ENCODE measurements at regions not wholly inside any gene's neighbourhood (a gene's known extent, or its start where the extent isn't known, plus 50 kb on each side); places are given as distances from the start of the nearest gene placed in this dataset.

DNA sequence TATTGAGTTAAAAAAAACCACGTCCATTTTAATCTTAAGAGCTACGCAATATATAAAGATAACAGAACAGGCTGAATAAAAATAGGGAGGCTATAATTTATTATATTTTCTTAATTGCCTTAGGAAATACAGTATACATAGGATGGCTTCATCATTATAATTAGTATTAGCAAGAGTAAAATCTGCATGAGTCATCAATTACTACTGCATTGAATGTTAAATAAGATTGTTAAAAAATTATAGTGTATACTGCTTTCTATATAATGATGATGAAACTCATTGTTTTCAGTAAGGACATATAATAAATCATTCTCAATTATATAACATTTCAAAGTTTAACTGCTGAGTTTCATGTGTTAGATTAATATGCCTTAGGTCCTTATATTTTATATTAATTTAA lies 133.4 kb upstream of the GRID2 start:
- Histone ChIP-seq H3K9me3 (replicated peaks) (no peaks in the 10 kb centered on the region), H3K36me3 (no peaks in the 10 kb centered on the region), H3K27ac (no peak overlapping the region), H3K4me3 (no peak overlapping the region), H3K4me1 (no peaks in the 10 kb centered on the region), H3K27me3 (no peaks in the 10 kb centered on the region)
- DNase-seq = no peak

DNA sequence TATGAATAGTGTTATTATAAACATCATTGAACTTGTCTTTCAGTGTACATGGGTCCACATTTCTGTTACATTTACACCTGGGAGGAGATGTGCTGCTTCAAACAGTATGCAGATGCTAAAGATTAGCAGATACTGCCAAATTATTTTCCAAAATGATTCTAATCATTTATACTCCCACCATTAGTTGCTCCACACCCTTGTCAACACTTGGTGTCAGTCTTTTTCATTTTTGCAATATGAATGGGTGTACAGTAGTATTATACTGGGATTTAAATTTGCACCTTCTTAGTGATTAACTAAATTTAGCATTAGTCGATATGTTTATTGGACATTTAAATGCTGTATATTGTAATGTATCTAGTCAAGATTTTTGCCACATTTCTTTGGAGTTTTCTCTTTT lies 131.6 kb upstream of the GRID2 start:
- no peak for DNase-seq

DNA sequence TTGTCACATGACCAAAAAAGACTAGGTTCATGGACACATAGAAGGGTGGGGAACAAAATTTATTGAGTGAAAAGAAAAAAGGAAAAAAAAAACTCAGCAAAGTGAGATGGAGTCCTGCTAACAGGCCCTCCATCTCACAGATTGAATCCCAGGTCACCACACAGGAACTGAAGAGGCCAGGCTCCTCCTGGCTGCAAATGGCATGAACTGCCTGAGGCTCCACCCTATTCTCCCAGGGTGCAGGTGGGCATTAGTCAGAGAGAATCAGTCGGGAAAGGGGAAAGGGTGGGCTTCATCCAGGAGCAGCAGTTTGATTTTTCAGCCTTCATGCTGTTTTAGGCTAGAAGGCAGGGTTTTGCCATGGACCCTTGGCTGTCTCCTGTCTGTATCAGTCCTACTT lies 128.5 kb upstream of the GRID2 start:
- Histone ChIP-seq H3K36me3 (no peaks in the 10 kb centered on the region), H3K9me3 (replicated peaks) (no peaks in the 10 kb centered on the region), H3K4me3 (no peak overlapping the region), H3K4me1 (no peaks in the 10 kb centered on the region), H3K27ac (no peak overlapping the region), H3K27me3 (no peaks in the 10 kb centered on the region)
- peak in 1 of 2 experiments; percentile 6 for DNase-seq

More for the DNA sequence above, 131.6 kb upstream of the GRID2 start:
- Histone ChIP-seq H3K4me3 (no peak overlapping the region), H3K4me1 (no peaks in the 10 kb centered on the region), H3K27me3 (no peaks in the 10 kb centered on the region), H3K27ac (no peak overlapping the region), H3K36me3 (no peaks in the 10 kb centered on the region), H3K9me3 (replicated peaks) (no peaks in the 10 kb centered on the region)

DNA sequence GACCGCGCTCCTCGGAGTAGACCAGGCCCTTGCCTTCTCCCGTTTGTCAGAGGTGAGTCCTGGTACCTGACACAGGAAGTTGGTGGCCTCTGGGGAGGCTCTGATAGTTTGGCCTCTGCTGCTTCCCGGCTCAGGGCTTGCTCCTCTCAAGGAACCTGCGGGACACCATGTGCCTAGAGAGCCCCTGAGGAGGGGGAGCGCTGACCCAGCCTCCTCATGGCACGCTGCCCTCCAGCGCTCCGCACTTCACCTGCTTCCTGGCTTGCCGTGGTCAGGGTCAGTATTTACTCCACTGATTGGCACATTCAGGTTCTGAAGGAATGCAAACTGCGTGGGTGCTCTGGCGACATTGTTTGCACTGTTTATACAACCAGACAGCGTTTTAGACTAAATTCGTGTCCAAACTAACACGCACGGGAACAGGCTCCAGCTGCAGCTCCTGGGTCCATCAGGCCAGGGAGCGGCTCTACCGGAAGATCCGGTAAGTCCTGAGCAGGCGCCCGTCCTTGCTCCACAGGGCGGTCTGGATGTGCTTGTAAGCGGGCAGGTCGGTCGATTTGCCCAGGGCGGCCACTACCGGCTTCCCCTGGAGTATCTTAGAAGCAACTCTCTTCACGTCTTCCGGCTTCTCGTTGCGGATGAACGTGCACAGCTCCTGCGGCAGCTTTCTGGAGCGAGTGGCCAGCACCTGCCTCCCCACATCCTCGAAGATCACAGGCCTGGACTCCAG lies 121.6 kb upstream of the GRID2 start:
- no peak for DNase-seq
- Histone ChIP-seq H3K36me3 (no peaks in the 10 kb centered on the region), H3K9me3 (replicated peaks) (no peaks in the 10 kb centered on the region), H3K4me3 (no peak overlapping the region), H3K4me1 (no peaks in the 10 kb centered on the region), H3K27me3 (no peaks in the 10 kb centered on the region), H3K27ac (no peak overlapping the region)

DNA sequence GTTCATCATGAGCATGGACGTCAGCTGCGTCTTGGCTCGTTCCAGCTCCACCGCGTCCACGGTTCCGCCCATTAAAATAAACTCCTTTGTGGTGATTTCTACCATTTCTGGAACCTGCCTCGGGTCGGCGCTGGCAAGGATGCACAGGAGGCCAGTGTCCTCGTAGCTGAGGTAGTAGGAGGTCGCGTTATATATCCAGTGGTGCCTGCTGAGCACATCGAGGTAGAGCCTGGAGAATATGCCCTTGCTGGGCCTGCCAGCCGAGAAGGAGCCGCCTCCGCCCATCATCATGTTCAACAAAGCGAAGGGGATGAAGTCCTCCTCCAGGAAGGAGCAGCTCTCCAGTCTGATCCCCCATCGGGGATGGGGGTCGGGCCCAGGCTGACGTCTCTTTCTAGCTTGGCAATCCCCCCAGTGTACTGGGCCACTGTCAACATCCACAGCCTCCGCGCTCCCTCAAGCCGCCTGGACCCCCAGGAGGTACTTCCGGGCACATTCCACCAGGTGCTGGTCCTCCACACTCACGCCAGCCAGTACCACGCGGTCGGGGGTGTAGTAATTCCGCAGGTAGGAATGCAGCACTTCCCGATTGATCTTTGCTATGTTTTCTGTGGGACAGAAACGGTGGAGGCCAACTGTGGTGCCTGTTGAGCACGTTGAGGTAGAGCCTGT lies 120.9 kb upstream of the GRID2 start:
- DNase-seq = no peak
- H3K36me3 ChIP-seq = no peaks in the 10 kb centered on the region
- H3K9me3 ChIP-seq (replicated peaks) = no peaks in the 10 kb centered on the region
- no peak overlapping the region for H3K4me3 ChIP-seq
- no peaks in the 10 kb centered on the region for H3K4me1 ChIP-seq
- H3K27me3 ChIP-seq = no peaks in the 10 kb centered on the region
- H3K27ac ChIP-seq = no peak overlapping the region

DNA sequence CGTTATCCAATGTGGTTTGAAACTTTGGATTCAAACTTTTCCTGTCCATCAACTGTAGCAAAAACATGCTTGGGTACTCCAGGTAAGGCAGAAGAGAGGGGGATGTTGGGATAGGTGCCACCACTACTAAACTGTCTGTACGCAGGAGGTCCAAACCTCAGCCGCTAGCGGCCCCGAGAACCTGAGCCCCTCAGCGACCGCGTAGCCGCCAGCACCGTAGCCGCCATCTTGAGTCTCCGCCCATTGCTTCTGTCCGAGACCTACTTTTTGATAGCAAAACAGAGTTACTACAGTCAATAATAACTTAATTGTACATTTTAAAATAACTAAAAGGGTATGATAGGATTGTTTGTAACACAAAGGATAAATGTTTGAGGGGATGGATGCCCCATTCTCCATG lies 119.9 kb upstream of the GRID2 start:
- no peak for DNase-seq
- no peaks in the 10 kb centered on the region for H3K27me3 ChIP-seq

DNA sequence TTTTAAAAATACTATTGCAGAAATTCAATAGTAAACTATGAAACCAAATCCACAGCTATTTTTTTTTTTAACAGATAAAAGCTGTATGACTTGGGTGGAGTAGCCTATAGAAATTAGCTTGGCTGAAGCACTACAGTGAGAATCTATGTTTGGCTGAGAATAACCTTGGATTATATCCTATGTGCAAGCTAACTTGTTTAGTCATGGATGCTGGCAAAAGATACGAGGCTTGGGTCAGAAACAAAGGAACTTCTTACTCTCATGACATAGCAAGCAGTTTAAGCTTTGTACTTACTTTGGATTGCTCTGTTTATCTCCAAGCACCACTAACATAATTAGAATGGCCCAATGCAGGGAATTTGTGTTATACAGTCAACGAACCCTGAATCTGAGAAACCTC lies 119.2 kb upstream of the GRID2 start:
- no peaks in the 10 kb centered on the region for H3K36me3 ChIP-seq
- no peaks in the 10 kb centered on the region for H3K27me3 ChIP-seq
- no peak overlapping the region for H3K27ac ChIP-seq
- H3K9me3 ChIP-seq (replicated peaks) = no peaks in the 10 kb centered on the region
- H3K4me1 ChIP-seq = no peaks in the 10 kb centered on the region
- DNase-seq = no peak
- no peak overlapping the region for H3K4me3 ChIP-seq

More for the DNA sequence above, 119.9 kb upstream of the GRID2 start:
- Histone ChIP-seq H3K4me3 (no peak overlapping the region), H3K9me3 (replicated peaks) (no peaks in the 10 kb centered on the region), H3K36me3 (no peaks in the 10 kb centered on the region), H3K4me1 (no peaks in the 10 kb centered on the region), H3K27ac (no peak overlapping the region)

DNA sequence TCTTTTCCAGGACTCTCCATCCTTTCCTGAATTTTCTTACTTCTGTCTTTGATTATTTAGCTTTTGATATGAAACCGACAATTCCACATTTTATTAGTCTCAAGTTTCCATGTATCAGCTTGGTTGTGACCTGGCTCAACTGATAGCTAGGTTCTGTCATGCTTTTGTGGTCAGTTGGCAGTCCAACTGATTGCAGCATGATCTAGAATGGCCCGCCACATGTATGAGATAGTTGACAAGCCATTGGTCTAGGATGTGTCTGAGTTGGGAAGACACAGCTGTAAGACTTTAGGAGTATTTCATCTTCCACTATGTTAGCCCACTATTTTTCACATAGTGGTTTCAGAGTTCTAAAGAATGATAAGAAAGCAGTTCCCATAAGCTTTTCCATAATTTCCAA lies 117.5 kb upstream of the GRID2 start:
- no peaks in the 10 kb centered on the region for H3K4me1 ChIP-seq
- no peak overlapping the region for H3K4me3 ChIP-seq
- no peak overlapping the region for H3K27ac ChIP-seq
- H3K9me3 ChIP-seq (replicated peaks) = no peaks in the 10 kb centered on the region
- H3K36me3 ChIP-seq = no peaks in the 10 kb centered on the region
- DNase-seq = no peak
- no peaks in the 10 kb centered on the region for H3K27me3 ChIP-seq

DNA sequence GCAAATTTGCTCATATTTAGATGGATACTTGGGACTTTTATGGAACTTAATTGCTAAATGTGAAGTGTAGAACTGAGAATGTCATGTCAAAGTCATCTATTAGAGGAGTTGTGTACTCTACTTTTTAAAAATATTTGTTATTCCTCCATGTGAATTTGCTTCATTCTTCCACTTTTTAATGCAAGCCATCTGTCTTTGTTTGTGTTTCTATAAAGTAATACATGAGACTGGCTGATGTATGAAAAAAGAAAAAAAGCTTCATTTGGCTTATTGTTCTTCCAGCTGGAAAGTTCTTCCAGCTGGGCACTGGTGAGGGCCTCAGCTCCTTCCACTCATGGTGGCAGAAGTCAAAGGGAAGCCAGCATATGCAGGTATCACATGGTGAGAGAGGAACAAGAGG lies 114.6 kb upstream of the GRID2 start:
- Histone ChIP-seq H3K36me3 (no peaks in the 10 kb centered on the region), H3K4me1 (no peaks in the 10 kb centered on the region), H3K27ac (no peak overlapping the region), H3K27me3 (no peaks in the 10 kb centered on the region), H3K4me3 (no peak overlapping the region), H3K9me3 (replicated peaks) (no peaks in the 10 kb centered on the region)
- DNase-seq = no peak

DNA sequence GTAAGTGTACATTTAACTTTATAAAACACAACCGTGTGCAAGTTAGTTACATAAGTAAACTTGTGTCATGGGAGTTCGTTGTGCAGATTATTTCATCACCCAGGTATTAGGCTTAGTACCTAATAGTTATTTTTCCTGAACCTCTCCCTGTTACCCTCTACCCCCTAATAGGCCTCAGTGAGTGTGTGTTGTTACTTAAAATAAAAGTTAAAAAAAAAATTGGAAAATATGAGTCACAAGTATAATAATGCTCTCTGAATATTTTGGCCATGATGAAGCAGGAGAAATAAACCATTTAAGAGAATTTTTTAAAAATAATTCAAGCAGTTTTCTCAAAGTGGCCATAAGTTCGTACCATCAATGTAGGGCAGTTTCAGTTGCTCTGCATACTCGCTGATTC lies 105.1 kb upstream of the GRID2 start:
- no peak overlapping the region for H3K4me3 ChIP-seq
- H3K4me1 ChIP-seq = no peaks in the 10 kb centered on the region
- no peaks in the 10 kb centered on the region for H3K36me3 ChIP-seq
- no peak overlapping the region for H3K27ac ChIP-seq
- H3K9me3 ChIP-seq (replicated peaks) = no peaks in the 10 kb centered on the region
- DNase-seq = no peak
- H3K27me3 ChIP-seq = no peaks in the 10 kb centered on the region

DNA sequence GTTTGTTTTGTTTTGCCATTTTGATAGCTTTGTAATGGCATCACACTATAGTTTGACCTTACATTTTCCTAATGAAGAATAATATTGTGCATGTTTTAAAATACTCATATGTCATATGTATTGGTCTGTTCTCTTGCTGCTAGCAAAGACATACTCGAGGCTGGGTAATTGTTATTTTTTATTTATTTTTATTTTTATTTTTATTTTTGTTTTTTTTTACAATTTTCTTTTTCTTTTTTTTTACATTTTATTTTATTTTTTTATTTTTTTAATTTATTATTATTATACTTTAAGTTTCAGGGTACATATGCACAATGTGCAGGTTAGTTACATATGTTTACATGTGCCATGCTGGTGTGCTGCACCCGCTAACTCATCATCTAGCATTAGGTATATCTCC lies 104.6 kb upstream of the GRID2 start:
- DNase-seq = no peak
- no peaks in the 10 kb centered on the region for H3K9me3 ChIP-seq (replicated peaks)
- no peak overlapping the region for H3K4me3 ChIP-seq
- no peaks in the 10 kb centered on the region for H3K36me3 ChIP-seq
- no peaks in the 10 kb centered on the region for H3K4me1 ChIP-seq
- no peaks in the 10 kb centered on the region for H3K27me3 ChIP-seq
- no peak overlapping the region for H3K27ac ChIP-seq

DNA sequence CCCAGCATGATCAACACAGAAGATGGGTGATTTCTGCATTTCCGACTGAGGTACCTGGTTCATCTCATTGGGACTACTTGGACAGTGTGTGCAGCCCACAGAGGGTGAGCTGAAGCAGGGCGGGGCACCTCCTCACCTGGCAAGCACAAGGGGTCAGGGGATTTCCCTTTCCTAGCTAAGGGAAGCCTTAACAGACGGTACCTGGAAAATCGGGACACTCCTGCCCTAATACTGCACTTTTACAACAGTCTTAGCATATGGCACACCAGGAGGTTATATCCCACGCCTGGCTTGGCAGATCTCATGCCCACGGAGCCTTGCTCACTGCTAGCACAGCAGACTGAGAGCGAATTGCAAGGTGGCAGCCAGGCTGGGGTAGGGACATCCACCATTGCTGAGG lies 92.9 kb upstream of the GRID2 start:
- Histone ChIP-seq H3K9me3 (replicated peaks) (no peaks in the 10 kb centered on the region; the same call in 1 of the 2 replicates), H3K36me3 (no peaks in the 10 kb centered on the region), H3K27ac (no peak overlapping the region), H3K4me3 (no peak overlapping the region), H3K4me1 (no peaks in the 10 kb centered on the region; the same call in 1 of the 2 replicates), H3K27me3 (no peaks in the 10 kb centered on the region)
- DNase-seq = no peak

DNA sequence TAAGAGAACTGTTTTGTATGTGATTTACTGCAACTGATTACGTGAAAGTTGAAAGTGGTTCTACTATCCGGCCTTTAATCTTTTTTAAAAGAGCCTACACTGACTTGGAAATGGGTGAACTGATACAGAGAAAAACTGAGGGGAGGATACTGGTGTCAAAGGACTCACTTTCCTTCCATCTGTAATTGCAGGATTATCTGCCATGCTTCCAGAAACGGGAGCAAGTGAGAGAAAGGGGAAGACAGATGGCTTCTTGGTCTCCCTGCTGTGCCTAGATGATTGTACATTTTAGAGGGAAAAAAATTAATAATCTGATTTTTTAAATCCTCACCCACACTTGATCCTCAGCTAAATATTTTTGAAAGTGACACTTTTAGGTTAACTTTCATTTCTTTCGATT lies 88.3 kb upstream of the GRID2 start:
- no peak overlapping the region for H3K27ac ChIP-seq
- DNase-seq = no peak
- no peaks in the 10 kb centered on the region for H3K4me1 ChIP-seq
- H3K27me3 ChIP-seq = no peaks in the 10 kb centered on the region
- no peaks in the 10 kb centered on the region for H3K9me3 ChIP-seq (replicated peaks)
- H3K36me3 ChIP-seq = no peaks in the 10 kb centered on the region
- H3K4me3 ChIP-seq = no peak overlapping the region

DNA sequence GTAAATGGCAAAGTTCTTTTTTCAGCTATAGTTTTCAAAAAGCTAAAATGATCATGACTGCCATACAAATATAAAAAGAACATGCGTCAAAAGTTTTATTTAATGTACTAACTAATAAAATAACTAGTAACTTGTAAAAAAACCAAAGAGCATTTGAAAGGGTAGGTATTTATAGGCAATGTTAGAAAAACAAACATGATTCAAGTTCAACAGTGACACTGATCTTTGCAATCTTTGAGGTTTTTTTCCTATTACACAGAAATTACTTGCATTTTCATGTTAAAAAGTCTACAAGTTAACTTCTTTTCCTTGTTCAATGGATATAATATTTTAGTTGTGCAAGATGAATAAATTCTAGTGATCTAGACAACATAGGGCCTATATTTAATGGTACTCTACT lies 72.3 kb upstream of the GRID2 start:
- Histone ChIP-seq H3K4me3 (no peak overlapping the region), H3K36me3 (no peaks in the 10 kb centered on the region), H3K4me1 (peaks cover 21% of the 10 kb centered on the region), H3K27me3 (no peaks in the 10 kb centered on the region), H3K27ac (no peak overlapping the region), H3K9me3 (replicated peaks) (no peaks in the 10 kb centered on the region)
- no peak for DNase-seq

DNA sequence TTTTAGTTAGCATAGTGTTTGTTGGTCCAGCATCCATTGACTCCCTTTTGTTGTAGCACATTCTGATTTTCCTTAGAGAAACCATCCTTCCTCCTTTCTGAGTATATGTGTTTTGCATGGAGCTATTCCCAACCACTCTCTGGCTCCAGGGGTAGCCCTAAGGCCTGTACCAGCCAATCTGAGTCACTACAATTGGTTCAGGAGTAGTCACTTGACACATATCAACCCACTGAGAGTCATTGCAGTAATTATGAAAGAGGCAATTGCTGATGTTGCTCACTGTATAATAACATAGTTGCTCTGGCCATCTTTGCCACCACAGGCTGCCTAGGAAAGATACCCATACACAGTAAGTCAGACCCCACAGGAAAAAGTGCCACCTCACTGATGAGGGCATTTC lies 71.2 kb upstream of the GRID2 start:
- DNase-seq = no peak
- Histone ChIP-seq H3K9me3 (replicated peaks) (no peaks in the 10 kb centered on the region), H3K27ac (no peak overlapping the region), H3K36me3 (no peaks in the 10 kb centered on the region), H3K4me3 (no peak overlapping the region), H3K4me1 (peaks cover 21% of the 10 kb centered on the region), H3K27me3 (no peaks in the 10 kb centered on the region)
